GM18508 (cell line): ENCODE measurements at regions not wholly inside any gene's neighbourhood (a gene's known extent, or its start where the extent isn't known, plus 50 kb on each side); places are given as distances from the start of the nearest gene placed in this dataset.

Experiments
- ATAC-seq: cut with Tn5 transposase; IDR thresholded peaks from one replicate; pipeline ENCODE4 v1.9.1; 2021; ENCODE audit warnings: moderate number of reproducible peaks; ENCODE audit not compliant: insufficient read depth, unreplicated experiment

- ATAC-seq: no peak
These were observed 116.2 kb upstream of the FRMD6 start for GRCh38 chr14:51535443-51536044.

- ATAC-seq: no peak
These were observed 112.7 kb upstream of the FRMD6 start for GRCh38 chr14:51538973-51539372.

GRCh38 chr14:51539571-51540037 lies 112.1 kb upstream of the FRMD6 start:
- no peak for ATAC-seq

- no peak for ATAC-seq
These were observed 111.3 kb upstream of the FRMD6 start for GRCh38 chr14:51540364-51540763.

GRCh38 chr14:51544471-51544870 lies 107.2 kb upstream of the FRMD6 start:
- ATAC-seq: no peak

- no peak for ATAC-seq
These were observed 106.8 kb upstream of the FRMD6 start for GRCh38 chr14:51544901-51545300.

- ATAC-seq: no peak
These were observed 106.3 kb upstream of the FRMD6 start for GRCh38 chr14:51545396-51545795.

- no peak for ATAC-seq
These were observed 105.6 kb upstream of the FRMD6 start for GRCh38 chr14:51546099-51546498.

GRCh38 chr14:51546603-51547258 lies 105.0 kb upstream of the FRMD6 start:
- ATAC-seq: no peak

GRCh38 chr14:51547260-51547659 lies 104.5 kb upstream of the FRMD6 start:
- ATAC-seq: no peak

GRCh38 chr14:51547701-51548100 lies 104.0 kb upstream of the FRMD6 start:
- no peak for ATAC-seq

- no peak for ATAC-seq
These were observed 103.5 kb upstream of the FRMD6 start for GRCh38 chr14:51548187-51548586.

- ATAC-seq: no peak
These were observed 101.1 kb upstream of the FRMD6 start for GRCh38 chr14:51550636-51551035.

- no peak for ATAC-seq
These were observed 99.4 kb upstream of the FRMD6 start for GRCh38 chr14:51552275-51552674.

GRCh38 chr14:51552768-51553404 lies 98.8 kb upstream of the FRMD6 start:
- ATAC-seq: no peak

GRCh38 chr14:51554339-51554920 lies 97.3 kb upstream of the FRMD6 start:
- no peak for ATAC-seq

- ATAC-seq: no peak
These were observed 96.8 kb upstream of the FRMD6 start for GRCh38 chr14:51554953-51555352.

GRCh38 chr14:51561141-51561540 lies 90.6 kb upstream of the FRMD6 start:
- ATAC-seq: no peak

- ATAC-seq: no peak
These were observed 88.9 kb upstream of the FRMD6 start for GRCh38 chr14:51562816-51563215.

- no peak for ATAC-seq
These were observed 88.2 kb upstream of the FRMD6 start for GRCh38 chr14:51563560-51563959.

- ATAC-seq: no peak
These were observed 87.2 kb upstream of the FRMD6 start for GRCh38 chr14:51564460-51564859.
